BJ (cell line): ENCODE measurements at regions not wholly inside any gene's neighbourhood (a gene's known extent, or its start where the extent isn't known, plus 50 kb on each side); places are given as distances from the start of the nearest gene placed in this dataset.

ENCODE experiments used
- CTCF ChIA-PET: fragments of 350-600 bp; formaldehyde crosslinking; extraction: SDS; loops from one replicate; lab custom pipeline; 2021; ENCODE audit warnings: antibody characterized with exemption, inconsistent platforms; lab: Yijun Ruan, JAX
- POLR2A ChIA-PET: fragments of 300-600 bp; sonication (Branson Sonifier 250); formaldehyde crosslinking; extraction: SDS; loops from one replicate; lab custom pipeline; 2021; ENCODE audit warnings: antibody characterized with exemption; lab: Charles Lee
- DNase-seq: peaks from one replicate; pipeline ENCODE4 v3.0.0-alpha.2; 2011; ENCODE audit warnings: low read depth
- H3K27me3 ChIP-seq: 2 replicates; pipeline ENCODE4 v1.6.0; 2011; ENCODE audit warnings: low read length; ENCODE audit not compliant: control insufficient read depth, insufficient read depth
- H3K36me3 ChIP-seq: 2 replicates; pipeline ENCODE4 v1.5.1; 2011; ENCODE audit warnings: low read length; ENCODE audit not compliant: control insufficient read depth, insufficient read depth
- H3K4me3 ChIP-seq: 2 replicates; pipeline ENCODE4 v1.5.1; 2011; ENCODE audit warnings: low read depth, mild to moderate bottlenecking, control low read depth, low read length
- TF ChIP-seq, protein P1 (sequence below): IDR thresholded peaks from 2 replicates; pipeline ENCODE4 v1.5.1; 2011; ENCODE audit warnings: low read depth, mild to moderate bottlenecking, control low read depth, inconsistent platforms, low read length, moderate library complexity; ENCODE audit not compliant: insufficient read depth

GRCh38 chr13:34139660-34140227, 321.8 kb downstream of the RFC3 start:
- Histone ChIP-seq H3K36me3 (no peaks in the 10 kb centered on the region), H3K4me3 (no peak overlapping the region), H3K27me3 (peaks cover 2% of the 10 kb centered on the region)
- TF ChIP-seq, protein P1, sequence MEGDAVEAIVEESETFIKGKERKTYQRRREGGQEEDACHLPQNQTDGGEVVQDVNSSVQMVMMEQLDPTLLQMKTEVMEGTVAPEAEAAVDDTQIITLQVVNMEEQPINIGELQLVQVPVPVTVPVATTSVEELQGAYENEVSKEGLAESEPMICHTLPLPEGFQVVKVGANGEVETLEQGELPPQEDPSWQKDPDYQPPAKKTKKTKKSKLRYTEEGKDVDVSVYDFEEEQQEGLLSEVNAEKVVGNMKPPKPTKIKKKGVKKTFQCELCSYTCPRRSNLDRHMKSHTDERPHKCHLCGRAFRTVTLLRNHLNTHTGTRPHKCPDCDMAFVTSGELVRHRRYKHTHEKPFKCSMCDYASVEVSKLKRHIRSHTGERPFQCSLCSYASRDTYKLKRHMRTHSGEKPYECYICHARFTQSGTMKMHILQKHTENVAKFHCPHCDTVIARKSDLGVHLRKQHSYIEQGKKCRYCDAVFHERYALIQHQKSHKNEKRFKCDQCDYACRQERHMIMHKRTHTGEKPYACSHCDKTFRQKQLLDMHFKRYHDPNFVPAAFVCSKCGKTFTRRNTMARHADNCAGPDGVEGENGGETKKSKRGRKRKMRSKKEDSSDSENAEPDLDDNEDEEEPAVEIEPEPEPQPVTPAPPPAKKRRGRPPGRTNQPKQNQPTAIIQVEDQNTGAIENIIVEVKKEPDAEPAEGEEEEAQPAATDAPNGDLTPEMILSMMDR: no peak
- ChIA-PET POLR2A (no interaction called here), CTCF (interaction anchor here (1.1 kb wide), 1 partner anchor 8 kb away, joined by 3 read pairs; no protein-coding TSS in a partner anchor)
- DNase-seq: no peak

- no peak overlapping the region for H3K4me3 ChIP-seq
- peaks cover 2% of the 10 kb centered on the region for H3K27me3 ChIP-seq
- POLR2A ChIA-PET: no interaction called here
- no peaks in the 10 kb centered on the region for H3K36me3 ChIP-seq
- CTCF ChIA-PET: no interaction called here
- TF ChIP-seq, protein P1: no peak
- DNase-seq: no peak
These were observed 325.7 kb downstream of the RFC3 start for GRCh38 chr13:34143637-34144036.

DNA sequence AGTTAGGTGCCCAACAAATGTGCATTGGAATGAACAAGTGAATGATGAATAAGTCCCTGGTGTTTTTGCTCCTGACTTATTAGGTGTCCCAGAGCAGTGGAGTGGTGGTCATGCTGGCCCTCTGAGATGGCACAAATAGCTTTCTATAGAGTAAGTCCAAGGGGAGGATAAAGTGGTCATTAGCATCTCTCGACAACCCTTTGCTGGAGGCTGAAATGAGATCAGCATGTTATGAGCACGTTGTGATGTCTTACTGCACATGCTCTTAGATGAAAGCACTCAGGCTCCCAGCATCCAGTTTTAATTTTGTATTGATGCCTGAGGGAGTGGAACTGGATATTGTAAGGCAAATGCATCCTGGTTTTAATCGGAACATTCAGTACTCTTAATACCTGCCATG, 326.2 kb downstream of the RFC3 start:
- ChIA-PET POLR2A (no interaction called here), CTCF (no interaction called here)
- H3K36me3 ChIP-seq: no peaks in the 10 kb centered on the region
- peaks cover 2% of the 10 kb centered on the region for H3K27me3 ChIP-seq
- TF ChIP-seq, protein P1: no peak
- no peak for DNase-seq
- H3K4me3 ChIP-seq: no peak overlapping the region

DNA sequence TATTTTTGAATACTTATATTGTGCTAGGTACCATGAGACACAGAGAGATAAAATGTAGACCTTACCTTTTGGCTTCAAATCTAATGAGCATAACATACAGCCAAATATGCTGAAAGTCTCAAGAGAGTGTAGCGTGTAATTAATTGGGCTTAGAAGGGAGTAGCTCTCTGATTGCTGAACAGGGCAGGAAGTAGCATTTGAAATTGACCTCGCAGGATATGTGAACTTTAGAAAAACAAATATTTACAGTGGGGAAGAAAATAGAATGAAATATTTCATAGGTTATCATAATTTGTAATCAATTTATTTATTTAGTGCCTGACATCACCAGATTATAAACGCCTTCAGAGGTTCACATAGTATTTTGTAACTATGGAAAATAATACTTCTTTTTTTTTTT, 327.1 kb downstream of the RFC3 start:
- Histone ChIP-seq H3K27me3 (peaks cover 2% of the 10 kb centered on the region), H3K36me3 (no peaks in the 10 kb centered on the region), H3K4me3 (no peak overlapping the region)
- TF ChIP-seq, protein P1: no peak
- ChIA-PET CTCF (no interaction called here), POLR2A (no interaction called here)
- DNase-seq: no peak

GRCh38 chr13:34148359-34148758, 330.4 kb downstream of the RFC3 start:
- POLR2A ChIA-PET: no interaction called here
- Histone ChIP-seq H3K4me3 (no peak overlapping the region), H3K27me3 (peaks cover 2% of the 10 kb centered on the region; the same call in 1 of the 2 replicates), H3K36me3 (no peaks in the 10 kb centered on the region)
- DNase-seq: no peak
- TF ChIP-seq, protein P1: no peak
- CTCF ChIA-PET: interaction anchor here (1.0 kb wide), 1 partner anchor 9 kb away, joined by 3 read pairs; no protein-coding TSS in a partner anchor
